PC-3 (cell line): ENCODE measurements at regions not wholly inside any gene's neighbourhood (a gene's known extent, or its start where the extent isn't known, plus 50 kb on each side); places are given as distances from the start of the nearest gene placed in this dataset.

Source experiments
- ATAC-seq: fragments of 200-7000 bp; cut with Tn5 transposase; 2 replicates; pipeline ENCODE4 v1.9.1; 2020; ENCODE audit warnings: mild to moderate bottlenecking, moderate library complexity
- BruUV-seq: library from RNA; stranded (reverse); fragments of 400-500 nt; replicated peaks from 2 replicates; lab custom pipeline; 2021; lab: Mats Ljungman, UMichigan
- CTCF ChIA-PET: fragments of 300-600 bp; sonication (Branson Sonifier 250); formaldehyde crosslinking; loops from one replicate; lab custom pipeline; 2022; ENCODE audit warnings: antibody characterized with exemption; lab: Charles Lee
- POLR2A ChIA-PET: fragments of 300-600 bp; sonication (Branson Sonifier 250); formaldehyde crosslinking; loops from one replicate; lab custom pipeline; 2022; ENCODE audit warnings: antibody characterized with exemption; ENCODE audit not compliant: unreplicated experiment; lab: Charles Lee
- DNase-seq: peaks from one replicate; pipeline ENCODE4 v3.0.0-alpha.2; 2015
- H2AFZ ChIP-seq: fragments of 300-600 bp; sonication (generic); 2 replicates; pipeline ENCODE4 v1.6.0; 2016; ENCODE audit warnings: antibody characterized with exemption, low read length
- H3F3A ChIP-seq: fragments of 300-600 bp; sonication (generic); one replicate; pipeline ENCODE4 v1.6.0; 2017; ENCODE audit warnings: antibody characterized with exemption, low read length, control low read depth, mild to moderate bottlenecking; ENCODE audit not compliant: unreplicated experiment
- H3K27ac ChIP-seq: fragments of 300-600 bp; sonication (generic); 2 replicates; pipeline ENCODE4 v1.5.1; 2016; ENCODE audit warnings: mild to moderate bottlenecking, low read length
- H3K27me3 ChIP-seq: fragments of 300-600 bp; sonication (generic); 2 replicates; pipeline ENCODE4 v1.6.1; 2016; ENCODE audit warnings: low read length, mixed read lengths
- H3K36me3 ChIP-seq: fragments of 300-600 bp; sonication (generic); 2 replicates; pipeline ENCODE4 v1.6.1; 2016; ENCODE audit warnings: low read depth, mixed run types, low read length, mixed read lengths
- H3K4me1 ChIP-seq: fragments of 300-600 bp; sonication (generic); 2 replicates; pipeline ENCODE4 v1.5.1; 2016; ENCODE audit warnings: low read length; ENCODE audit not compliant: insufficient read depth
- H3K4me2 ChIP-seq: fragments of 300-600 bp; sonication (generic); 2 replicates; pipeline ENCODE4 v1.6.0; 2016; ENCODE audit warnings: low read length
- H3K4me3 ChIP-seq: fragments of 300-600 bp; sonication (generic); 2 replicates; pipeline ENCODE4 v1.5.1; 2016; ENCODE audit warnings: mild to moderate bottlenecking, low read length, mixed read lengths
- H3K79me2 ChIP-seq: fragments of 300-600 bp; sonication (generic); 2 replicates; pipeline ENCODE4 v1.6.1; 2017; ENCODE audit warnings: low read length, mixed read lengths
- H3K9ac ChIP-seq: fragments of 300-600 bp; sonication (generic); 2 replicates; pipeline ENCODE4 v1.6.0; 2016; ENCODE audit warnings: mild to moderate bottlenecking, low read length
- H3K9me2 ChIP-seq: fragments of 300-600 bp; sonication (generic); replicated peaks from 2 replicates; pipeline ENCODE4 v1.6.1; 2016; ENCODE audit warnings: mixed run types, low read length, mixed read lengths
- H3K9me3 ChIP-seq: fragments of 300-600 bp; sonication (generic); 2 replicates; pipeline ENCODE4 v1.6.1; 2016; ENCODE audit warnings: low read length, mixed read lengths
- H4K20me1 ChIP-seq: fragments of 300-600 bp; sonication (generic); 2 replicates; pipeline ENCODE4 v1.6.1; 2016; ENCODE audit warnings: low read length, mixed read lengths
- EZH2 ChIP-seq: fragments of 300-600 bp; sonication (generic); IDR thresholded peaks from one replicate; pipeline ENCODE4 v1.6.1; 2017; ENCODE audit warnings: antibody characterized with exemption, mild to moderate bottlenecking, low read length; ENCODE audit not compliant: unreplicated experiment
- EZH2phosphoT487 ChIP-seq: fragments of 300-600 bp; sonication (generic); IDR thresholded peaks from 2 replicates; pipeline ENCODE4 v1.6.1; 2018; ENCODE audit warnings: mild to moderate bottlenecking, antibody characterized with exemption, low read length, borderline replicate concordance
- intact Hi-C: fragments of 100-400 bp; cut with micrococcal nuclease; formaldehyde crosslinking; loops from 2 replicates; pipeline ENCODE4 v1.9.0; 2023
- TF ChIP-seq, protein P1 (sequence below): fragments of 300-600 bp; sonication (generic); conservative IDR thresholded peaks from 2 replicates; pipeline ENCODE4 v1.5.1; 2017; ENCODE audit warnings: antibody characterized with exemption, low read depth, mild to moderate bottlenecking, low read length

DNA sequence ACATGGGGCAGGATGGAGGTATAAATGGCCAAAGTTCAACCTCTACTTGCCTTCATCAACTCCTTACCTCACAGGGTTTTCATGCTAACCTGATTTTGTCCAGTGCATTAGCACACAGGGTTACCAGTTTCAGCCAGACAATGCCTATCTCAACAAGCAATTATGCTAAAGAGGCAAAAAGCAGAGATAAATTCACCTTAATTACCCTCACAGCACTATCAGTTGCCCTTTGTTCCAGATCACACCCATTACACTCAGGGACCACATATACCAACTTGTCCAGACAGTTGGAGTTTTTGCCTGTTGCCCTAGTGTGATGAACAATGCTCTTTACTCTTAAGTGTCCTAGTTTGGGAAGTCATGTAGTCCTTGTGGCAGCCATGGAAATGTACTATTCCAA is 174.5 kb upstream of the MOCS1 start:
- no peak overlapping the region for H3K27ac ChIP-seq
- H3K27me3 ChIP-seq = no peaks in the 10 kb centered on the region
- no peaks in the 10 kb centered on the region for H3K4me1 ChIP-seq
- no peak for DNase-seq
- no peak for ATAC-seq
- 0 out of 2 replicates have a peak, but pooled peaks cover 8% of the 10 kb centered on the region for H3K9me3 ChIP-seq
- no peak overlapping the region for H2AFZ ChIP-seq
- no TSS peak for BruUV-seq
- H4K20me1 ChIP-seq = no peaks in the 10 kb centered on the region
- no peak overlapping the region for H3K4me2 ChIP-seq
- intact Hi-C loops = no loop called here
- H3K79me2 ChIP-seq = no peaks in the 10 kb centered on the region
- CTCF ChIA-PET = no interaction called here
- no peak overlapping the region for H3K9ac ChIP-seq
- no peaks in the 10 kb centered on the region for H3F3A ChIP-seq
- POLR2A ChIA-PET = no interaction called here
- H3K36me3 ChIP-seq = no peaks in the 10 kb centered on the region
- H3K4me3 ChIP-seq = no peak overlapping the region
- H3K9me2 ChIP-seq = no peaks in the 10 kb centered on the region
- TF ChIP-seq EZH2phosphoT487 = no peak
- TF ChIP-seq EZH2 = no peak
- TF ChIP-seq, protein P1, sequence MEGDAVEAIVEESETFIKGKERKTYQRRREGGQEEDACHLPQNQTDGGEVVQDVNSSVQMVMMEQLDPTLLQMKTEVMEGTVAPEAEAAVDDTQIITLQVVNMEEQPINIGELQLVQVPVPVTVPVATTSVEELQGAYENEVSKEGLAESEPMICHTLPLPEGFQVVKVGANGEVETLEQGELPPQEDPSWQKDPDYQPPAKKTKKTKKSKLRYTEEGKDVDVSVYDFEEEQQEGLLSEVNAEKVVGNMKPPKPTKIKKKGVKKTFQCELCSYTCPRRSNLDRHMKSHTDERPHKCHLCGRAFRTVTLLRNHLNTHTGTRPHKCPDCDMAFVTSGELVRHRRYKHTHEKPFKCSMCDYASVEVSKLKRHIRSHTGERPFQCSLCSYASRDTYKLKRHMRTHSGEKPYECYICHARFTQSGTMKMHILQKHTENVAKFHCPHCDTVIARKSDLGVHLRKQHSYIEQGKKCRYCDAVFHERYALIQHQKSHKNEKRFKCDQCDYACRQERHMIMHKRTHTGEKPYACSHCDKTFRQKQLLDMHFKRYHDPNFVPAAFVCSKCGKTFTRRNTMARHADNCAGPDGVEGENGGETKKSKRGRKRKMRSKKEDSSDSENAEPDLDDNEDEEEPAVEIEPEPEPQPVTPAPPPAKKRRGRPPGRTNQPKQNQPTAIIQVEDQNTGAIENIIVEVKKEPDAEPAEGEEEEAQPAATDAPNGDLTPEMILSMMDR = no peak

DNA sequence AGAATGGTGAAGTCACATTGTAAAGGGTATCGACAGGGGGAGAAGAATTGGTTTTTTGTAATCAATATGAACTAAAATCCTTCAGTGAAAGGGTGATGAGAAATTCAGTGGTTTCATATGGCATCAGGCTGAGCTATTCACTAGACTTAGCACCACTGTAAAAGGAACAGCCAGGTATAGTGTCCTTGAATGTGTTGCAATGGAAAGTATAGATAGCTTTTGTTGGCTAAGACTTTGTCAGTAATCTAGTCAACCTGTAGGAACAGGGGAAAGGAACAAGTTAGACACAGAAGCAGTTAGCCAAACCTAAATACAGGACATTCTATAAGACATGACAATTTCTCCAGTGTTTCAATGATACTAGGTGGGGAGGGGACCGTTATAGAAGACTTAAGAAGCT is 172.6 kb upstream of the MOCS1 start:
- TF ChIP-seq, protein P1 = no peak
- TF ChIP-seq EZH2phosphoT487 (no peak), EZH2 (no peak)
- no peaks in the 10 kb centered on the region for H3K36me3 ChIP-seq
- H3F3A ChIP-seq = no peaks in the 10 kb centered on the region
- H3K4me2 ChIP-seq = no peak overlapping the region
- no peaks in the 10 kb centered on the region for H3K27me3 ChIP-seq
- DNase-seq (no peak), ATAC-seq (no peak)
- H3K79me2 ChIP-seq = no peaks in the 10 kb centered on the region
- no peak overlapping the region for H3K9ac ChIP-seq
- ChIA-PET POLR2A (no interaction called here), CTCF (no interaction called here)
- H2AFZ ChIP-seq = no peak overlapping the region
- H3K4me1 ChIP-seq = no peaks in the 10 kb centered on the region
- no TSS peak for BruUV-seq
- no peaks in the 10 kb centered on the region for H4K20me1 ChIP-seq
- H3K27ac ChIP-seq = no peak overlapping the region
- no peak overlapping the region for H3K4me3 ChIP-seq
- H3K9me3 ChIP-seq = peaks cover 13% of the 10 kb centered on the region; the same call in 1 of the 2 replicates
- intact Hi-C loops = no loop called here
- no peaks in the 10 kb centered on the region for H3K9me2 ChIP-seq

DNA sequence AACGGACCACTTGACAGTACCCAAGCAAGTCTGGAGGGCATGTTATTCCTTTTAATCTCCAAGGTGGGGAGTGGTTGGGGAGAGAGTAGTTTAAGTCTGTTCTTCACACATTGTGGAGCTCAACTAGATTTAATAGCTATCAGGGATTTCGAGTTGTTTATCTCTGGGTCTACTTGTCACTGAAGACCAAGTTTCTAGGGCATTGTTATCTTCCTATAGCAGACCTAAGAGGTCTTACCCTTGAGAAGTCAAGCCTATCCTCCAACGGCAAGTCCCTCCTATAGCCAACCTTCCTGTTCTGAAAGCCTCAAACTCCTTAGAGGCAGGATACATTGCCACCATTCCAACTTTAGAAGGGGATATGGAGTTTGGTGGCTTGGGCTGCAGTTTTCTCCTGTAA is 164.5 kb upstream of the MOCS1 start:
- no peaks in the 10 kb centered on the region for H3K9me2 ChIP-seq
- H3F3A ChIP-seq = no peaks in the 10 kb centered on the region
- BruUV-seq = no TSS peak
- H4K20me1 ChIP-seq = no peaks in the 10 kb centered on the region
- no peak overlapping the region for H3K4me2 ChIP-seq
- H3K4me3 ChIP-seq = no peak overlapping the region
- no peak overlapping the region for H3K27ac ChIP-seq
- H3K36me3 ChIP-seq = no peaks in the 10 kb centered on the region
- ATAC-seq (no peak), DNase-seq (no peak)
- H3K27me3 ChIP-seq = no peaks in the 10 kb centered on the region
- POLR2A ChIA-PET = no interaction called here
- TF ChIP-seq EZH2 (no peak), EZH2phosphoT487 (no peak)
- TF ChIP-seq, protein P1 = no peak
- peaks cover 11% of the 10 kb centered on the region; the same call in 1 of the 2 replicates for H3K9me3 ChIP-seq
- no peaks in the 10 kb centered on the region for H3K4me1 ChIP-seq
- H3K9ac ChIP-seq = no peak overlapping the region
- CTCF ChIA-PET = no interaction called here
- H2AFZ ChIP-seq = no peak overlapping the region
- intact Hi-C loops = no loop called here
- H3K79me2 ChIP-seq = no peaks in the 10 kb centered on the region
